Activated gamma-delta T cell treated with Interleukin-2 at 50 U/mL for 16 hours (primary cell): ENCODE measurements at regions not wholly inside any gene's neighbourhood (a gene's known extent, or its start where the extent isn't known, plus 50 kb on each side); places are given as distances from the start of the nearest gene placed in this dataset.
"Not testable (repeated sequence)": the region's sequence is repeated elsewhere in the genome, so short reads cannot be mapped to it uniquely, and the experiment has no call there.

ENCODE experiments used
- DNase-seq: peaks from one replicate; pipeline ENCODE4 v3.0.0-alpha.2; 2020

GRCh38 chr3:152199102-152199840, 69.5 kb upstream of the MBNL1 start:
- DNase-seq, result no peak

DNA sequence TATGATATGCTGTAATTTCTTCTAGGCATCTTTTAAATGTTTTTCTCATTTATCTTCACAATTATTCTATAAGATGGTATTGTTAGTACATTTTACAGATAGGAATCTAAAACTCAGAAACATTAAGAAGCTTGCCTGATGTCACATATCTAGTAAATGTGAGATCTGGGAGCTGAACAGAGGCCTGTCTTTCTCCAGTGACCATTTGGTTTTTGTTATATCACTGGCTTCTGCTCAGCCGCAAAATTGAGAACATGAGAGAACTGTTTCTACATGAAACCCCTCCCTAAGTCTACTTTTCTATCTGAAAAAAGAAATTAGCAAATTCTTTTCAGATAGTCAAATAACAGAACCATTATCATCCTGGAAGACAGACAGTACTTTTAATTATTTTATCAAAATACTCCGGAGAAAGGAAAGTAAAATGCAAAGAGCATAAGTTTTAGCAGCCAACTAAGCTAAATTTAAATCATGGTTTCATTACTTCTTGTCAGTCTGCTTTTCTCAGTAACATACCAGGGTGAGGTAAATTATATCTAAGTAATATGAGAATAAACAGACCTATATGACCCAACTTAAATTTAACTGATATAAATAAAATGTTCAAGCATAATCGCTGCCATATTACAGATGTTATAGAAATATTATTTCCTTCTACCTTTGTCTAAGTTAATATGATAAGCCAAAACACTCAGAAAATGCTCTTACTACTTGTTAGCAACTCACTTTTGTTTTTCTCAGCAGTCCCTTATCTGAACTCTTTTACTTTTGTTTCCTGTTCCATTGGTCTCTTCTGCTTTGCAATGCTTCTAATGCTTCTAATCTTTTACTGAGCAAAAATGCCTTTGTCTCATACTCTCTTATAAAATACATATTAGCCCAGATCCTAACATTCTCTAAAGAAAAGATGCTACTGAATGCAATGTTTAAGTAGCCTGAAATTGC, 68.0 kb upstream of the MBNL1 start:
- DNase-seq, result no peak

- DNase-seq, result no peak
These were observed 65.6 kb upstream of the MBNL1 start for GRCh38 chr3:152202976-152203626.

DNA sequence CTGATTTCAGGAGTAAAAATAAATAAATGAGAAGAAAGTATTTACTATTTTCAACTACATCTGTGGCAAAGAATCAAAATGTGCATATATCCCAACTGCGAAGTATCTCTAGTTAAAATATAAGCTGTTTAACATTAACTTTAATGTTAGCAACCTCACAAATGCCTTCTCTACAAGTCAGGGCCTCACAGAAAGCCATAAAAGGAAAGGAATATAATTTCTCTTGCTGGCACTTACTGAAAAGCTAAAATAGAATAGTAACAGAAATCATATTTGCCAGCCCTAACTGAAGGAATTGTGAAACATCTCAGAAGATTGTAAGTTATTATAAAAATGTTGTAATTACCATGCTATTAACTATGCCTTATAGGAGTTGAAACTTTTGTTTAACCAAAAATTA, 65.1 kb upstream of the MBNL1 start:
- DNase-seq, result no peak

DNA sequence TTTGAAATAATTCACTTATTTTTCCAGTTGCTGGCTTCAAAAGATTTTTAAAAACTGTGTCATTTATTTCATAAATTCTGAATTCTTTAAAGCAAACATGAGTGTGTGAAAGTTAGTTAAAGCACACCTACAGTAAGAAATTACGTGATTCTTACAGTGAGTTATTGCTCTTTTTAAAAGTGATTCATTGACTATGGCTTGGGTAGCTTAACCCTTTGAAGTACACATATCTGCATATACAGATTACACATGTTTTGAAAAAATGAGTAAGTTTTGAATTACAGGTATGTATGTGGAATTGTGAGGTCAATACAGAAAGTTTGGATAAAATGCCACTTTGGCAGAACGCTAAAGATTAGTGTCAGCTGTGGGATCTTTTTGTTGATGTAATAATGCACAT, 64.5 kb upstream of the MBNL1 start:
- DNase-seq, result no peak

DNA sequence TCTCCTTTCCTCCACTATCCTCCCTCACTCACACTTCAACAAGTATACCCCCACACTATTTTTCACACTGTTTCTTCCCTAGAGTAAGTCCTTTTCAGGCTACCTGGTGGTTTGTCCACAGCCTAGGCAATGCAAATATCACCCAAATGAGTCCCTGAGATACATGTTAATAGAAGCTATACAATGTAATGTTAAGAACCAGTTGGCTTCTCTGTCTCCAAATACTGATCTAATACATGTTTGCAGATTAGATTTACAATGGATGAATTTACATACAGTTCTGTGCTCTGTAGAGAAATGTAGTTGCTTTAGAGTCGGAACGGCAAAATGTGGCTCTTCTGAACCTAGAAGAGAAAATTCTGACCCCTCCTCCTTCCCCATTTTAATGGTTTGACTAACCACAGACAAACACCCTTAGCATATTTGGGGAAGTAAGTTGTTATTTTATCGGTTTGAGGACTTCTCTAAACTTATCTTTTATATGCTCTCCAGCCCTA, 63.6 kb upstream of the MBNL1 start:
- no peak for DNase-seq

DNA sequence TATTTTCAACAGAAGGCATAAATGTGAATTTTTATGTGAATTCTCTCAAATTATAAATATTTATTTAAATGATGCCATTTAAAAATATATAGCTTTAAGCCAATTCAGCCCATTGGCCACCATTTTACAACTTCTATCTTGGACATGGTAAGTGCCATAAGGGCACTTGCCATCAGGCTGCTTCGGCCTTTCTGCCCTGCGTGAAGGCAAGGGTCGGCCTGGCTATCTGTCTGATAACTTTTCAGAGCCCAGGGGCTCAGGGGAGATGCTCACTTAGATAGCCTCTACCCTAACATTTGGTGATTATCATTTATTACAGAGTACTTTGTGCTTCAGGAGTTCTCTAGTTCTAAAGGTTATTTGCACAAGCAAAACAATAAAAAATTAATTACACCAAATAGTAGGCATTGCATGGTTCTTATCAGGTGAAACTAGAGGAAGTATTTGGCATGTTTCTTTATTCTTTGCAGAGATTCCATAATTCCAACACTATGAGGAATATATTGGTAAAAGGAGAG, 62.4 kb upstream of the MBNL1 start:
- DNase-seq, result no peak

DNA sequence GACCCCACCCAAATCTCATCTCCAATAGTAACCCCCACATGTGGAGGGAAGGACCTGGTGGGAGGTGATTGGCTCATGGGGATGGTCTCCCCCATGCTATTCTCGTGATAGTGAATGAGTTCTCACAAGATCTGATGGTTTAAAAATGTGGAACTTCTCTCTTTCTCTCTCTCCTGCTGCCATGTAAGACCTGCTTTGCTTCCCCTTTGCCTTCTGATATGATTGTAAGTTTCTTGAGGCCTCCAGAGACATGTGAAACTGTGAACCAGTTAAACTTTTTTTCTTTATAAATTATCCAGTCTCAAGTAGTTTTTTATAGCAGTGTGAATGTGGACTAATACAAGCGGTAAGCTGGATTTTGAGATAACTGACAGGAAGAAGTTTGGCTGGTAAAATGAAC, 60.3 kb upstream of the MBNL1 start:
- DNase-seq, result no peak

DNA sequence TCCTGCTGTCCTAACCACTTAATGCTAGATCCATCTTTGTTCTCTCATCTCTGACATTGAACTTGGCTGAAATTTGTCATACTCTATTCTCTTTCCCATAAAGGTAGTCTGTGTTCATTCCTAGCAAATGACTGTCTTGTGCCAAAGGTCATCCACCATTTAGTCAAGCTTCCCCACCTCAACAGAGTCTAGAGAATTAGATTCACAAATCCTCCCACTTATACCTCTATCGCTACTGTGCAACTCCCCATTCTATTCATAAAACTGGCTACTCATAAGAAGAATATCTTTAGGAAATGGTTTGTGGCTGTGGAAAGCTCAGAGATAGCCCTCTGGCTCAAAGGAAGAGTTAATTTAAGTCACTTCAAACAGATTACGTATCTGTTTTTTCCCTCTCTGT, 59.7 kb upstream of the MBNL1 start:
- DNase-seq, result no peak

- no peak for DNase-seq
These were observed 59.0 kb upstream of the MBNL1 start for GRCh38 chr3:152209776-152210175.

DNA sequence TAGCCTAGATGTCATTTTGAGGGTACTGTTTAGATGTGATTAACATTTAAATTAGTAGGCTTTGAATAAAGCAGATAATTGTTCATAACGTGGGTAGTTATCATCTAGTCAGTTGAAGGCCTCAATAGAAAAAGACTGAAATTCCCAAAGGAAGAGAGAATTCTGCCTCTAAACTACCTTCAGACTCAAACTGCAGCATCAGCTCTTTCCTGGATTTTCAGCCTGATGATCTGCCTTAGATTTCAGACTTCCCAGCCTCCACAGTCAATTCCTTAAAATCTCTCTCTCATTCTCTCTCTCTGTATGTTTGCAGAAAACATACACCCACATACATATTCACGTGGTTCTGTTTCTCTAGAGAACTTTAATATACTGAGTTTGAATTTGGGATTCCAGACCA, 58.0 kb upstream of the MBNL1 start:
- no peak for DNase-seq

GRCh38 chr3:152211655-152212054, 57.1 kb upstream of the MBNL1 start:
- no peak for DNase-seq

DNA sequence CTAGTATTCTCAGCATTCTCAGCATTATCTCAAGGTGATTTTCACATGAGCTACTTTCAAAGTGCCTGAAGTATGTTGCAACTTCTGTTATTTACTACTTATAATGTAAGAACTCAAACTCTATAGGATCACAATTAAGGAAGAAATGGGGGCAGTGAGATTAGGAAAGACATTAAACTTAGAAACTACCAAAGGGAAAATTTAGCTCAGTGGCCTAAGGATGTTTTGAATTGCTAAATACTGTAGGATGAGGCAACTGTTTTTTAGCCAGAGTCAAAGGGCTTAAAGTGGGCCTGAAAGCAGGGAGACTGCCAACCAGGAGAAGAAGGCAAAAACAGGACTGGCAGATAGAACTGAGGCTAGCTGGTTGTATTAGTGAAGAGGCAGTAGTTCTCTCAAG, 55.5 kb upstream of the MBNL1 start:
- DNase-seq, result no peak

GRCh38 chr3:152213938-152214337, 54.8 kb upstream of the MBNL1 start:
- DNase-seq, result no peak

DNA sequence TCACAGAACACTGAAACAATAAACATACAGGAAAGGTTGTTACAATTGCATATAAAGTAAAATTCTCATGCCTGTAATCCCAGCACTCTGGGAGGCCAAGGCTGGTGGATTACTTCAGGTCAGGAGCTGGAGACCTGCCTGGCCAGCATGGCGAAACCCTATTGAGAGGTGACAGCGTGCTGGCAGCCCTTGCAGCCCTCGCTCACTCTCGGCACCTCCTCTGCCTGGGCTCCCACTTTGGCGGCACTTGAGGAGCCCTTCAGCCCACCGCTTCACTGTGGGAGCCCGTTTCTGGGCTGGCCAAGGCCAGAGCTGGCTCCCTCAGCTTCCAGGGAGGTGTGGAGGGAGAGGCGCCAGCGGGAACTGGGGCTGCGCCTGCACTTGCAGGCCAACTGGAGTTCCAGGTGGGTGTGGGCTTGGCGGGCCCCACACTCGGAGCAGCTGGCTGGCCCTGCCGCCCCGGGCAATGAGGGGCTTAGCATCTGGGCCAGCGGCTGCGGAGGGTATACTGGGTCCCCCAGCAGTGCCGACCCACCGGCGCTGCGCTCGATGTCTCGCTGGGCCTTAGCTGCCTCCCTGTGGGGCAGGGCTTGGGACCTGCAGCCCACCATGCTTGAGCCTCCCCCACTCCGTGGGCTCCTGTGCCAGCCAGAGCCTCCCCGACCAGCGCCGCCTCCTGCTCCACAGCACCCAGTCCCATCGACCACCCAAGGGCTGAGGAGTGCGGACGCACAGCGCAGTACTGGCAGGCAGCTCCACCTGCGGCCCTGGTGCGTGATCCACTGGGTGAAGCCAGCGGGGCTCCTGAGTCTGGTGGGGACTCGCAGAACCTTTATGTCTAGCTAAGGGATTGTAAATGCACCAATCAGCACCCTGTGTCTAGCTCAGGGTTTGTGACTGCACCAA, 51.5 kb upstream of the MBNL1 start:
- not testable (repeated sequence) for DNase-seq

GRCh38 chr3:152218602-152219001, 50.1 kb upstream of the MBNL1 start:
- no peak for DNase-seq
